Loucy (cell line): ENCODE measurements at regions not wholly inside any gene's neighbourhood (a gene's known extent, or its start where the extent isn't known, plus 50 kb on each side); places are given as distances from the start of the nearest gene placed in this dataset.

Experiments used
- H2AFZ ChIP-seq: fragments of 200-600 bp; sonication (generic); 2 replicates; pipeline ENCODE4 v1.6.0; 2016; ENCODE audit warnings: antibody characterized with exemption, mild to moderate bottlenecking, low read length, moderate library complexity
- H3F3A ChIP-seq: fragments of 200-600 bp; 2 replicates; pipeline ENCODE4 v1.6.0; 2016; ENCODE audit warnings: antibody characterized with exemption, low read depth, mild to moderate bottlenecking
- H3K27me3 ChIP-seq: fragments of 200-600 bp; sonication (generic); 2 replicates; pipeline ENCODE4 v1.6.1; 2014; ENCODE audit warnings: low read length, mild to moderate bottlenecking; ENCODE audit not compliant: insufficient read depth, poor library complexity, severe bottlenecking
- H3K36me3 ChIP-seq: fragments of 200-600 bp; sonication (generic); 2 replicates; pipeline ENCODE4 v1.6.1; 2016; ENCODE audit warnings: low read length; ENCODE audit not compliant: insufficient read depth
- H3K4me1 ChIP-seq: fragments of 200-600 bp; sonication (generic); 2 replicates; pipeline ENCODE4 v1.5.1; 2014; ENCODE audit warnings: low read length, mild to moderate bottlenecking; ENCODE audit not compliant: insufficient read depth, poor library complexity, severe bottlenecking
- H3K4me2 ChIP-seq: fragments of 200-600 bp; sonication (generic); 2 replicates; pipeline ENCODE4 v1.6.0; 2014; ENCODE audit warnings: antibody characterized with exemption, low read length, low read depth, mild to moderate bottlenecking; ENCODE audit not compliant: poor library complexity, severe bottlenecking
- H3K4me3 ChIP-seq: fragments of 200-600 bp; sonication (generic); 2 replicates; pipeline ENCODE4 v1.5.1; 2014; ENCODE audit warnings: low read length, mild to moderate bottlenecking, mixed read lengths; ENCODE audit not compliant: poor library complexity, severe bottlenecking
- H3K79me2 ChIP-seq: fragments of 200-600 bp; sonication (generic); 2 replicates; pipeline ENCODE4 v1.6.1; 2014; ENCODE audit warnings: low read length; ENCODE audit not compliant: insufficient read depth
- H3K9ac ChIP-seq: fragments of 200-600 bp; sonication (generic); 2 replicates; pipeline ENCODE4 v1.6.0; 2014; ENCODE audit warnings: mild to moderate bottlenecking, low read depth, low read length, moderate library complexity; ENCODE audit not compliant: poor library complexity, severe bottlenecking
- H3K9me2 ChIP-seq: fragments of 200-600 bp; sonication (generic); replicated peaks from 2 replicates; pipeline ENCODE4 v1.6.1; 2016; ENCODE audit warnings: low read depth, low read length, mixed read lengths
- H3K9me3 ChIP-seq: fragments of 200-600 bp; sonication (generic); 2 replicates; pipeline ENCODE4 v1.6.1; 2014; ENCODE audit warnings: mild to moderate bottlenecking, antibody characterized with exemption, low read length, low read depth; ENCODE audit not compliant: insufficient read depth
- H4K20me1 ChIP-seq: fragments of 200-600 bp; sonication (generic); 2 replicates; pipeline ENCODE4 v1.6.0; 2014; ENCODE audit warnings: antibody characterized with exemption, low read length, mild to moderate bottlenecking; ENCODE audit not compliant: insufficient read depth, poor library complexity, severe bottlenecking
- EZH2phosphoT487 ChIP-seq: fragments of 200-600 bp; IDR thresholded peaks from 2 replicates; pipeline ENCODE4 v1.6.1; 2018; ENCODE audit warnings: antibody characterized with exemption, mild to moderate bottlenecking, moderate library complexity, borderline replicate concordance
- TF ChIP-seq, protein P1 (sequence below): fragments of 200-600 bp; sonication (generic); conservative IDR thresholded peaks from 2 replicates; pipeline ENCODE4 v1.5.1; 2014; ENCODE audit warnings: mild to moderate bottlenecking, antibody characterized with exemption, low read length

DNA sequence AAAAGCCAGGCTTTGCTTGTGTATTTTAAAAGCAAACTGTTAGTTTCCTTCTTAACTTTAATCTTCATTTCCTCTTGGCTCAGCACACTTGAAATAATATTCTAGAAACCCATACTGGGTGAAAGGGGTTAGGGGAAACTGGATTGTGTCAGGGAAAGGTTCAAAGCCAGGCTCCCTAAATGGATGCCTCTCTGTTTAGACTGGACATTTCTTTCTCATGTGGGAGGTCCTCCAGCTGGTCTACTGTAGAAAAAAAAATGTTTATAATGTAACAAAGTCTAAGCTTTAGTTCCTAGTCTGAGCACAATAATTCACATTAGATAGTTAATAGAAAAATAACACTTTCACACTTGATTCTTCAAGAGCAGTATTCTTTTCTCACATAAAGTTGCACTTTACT lies 89.0 kb upstream of the AKIRIN2 start:
- Histone ChIP-seq H3K4me1 (no peaks in the 10 kb centered on the region), H4K20me1 (no peaks in the 10 kb centered on the region), H3K79me2 (no peaks in the 10 kb centered on the region), H3F3A (no peaks in the 10 kb centered on the region), H3K4me3 (no peak overlapping the region), H3K9me2 (no peaks in the 10 kb centered on the region), H2AFZ (no peak overlapping the region), H3K9ac (no peak overlapping the region), H3K9me3 (no peaks in the 10 kb centered on the region), H3K27me3 (no peaks in the 10 kb centered on the region), H3K36me3 (no peaks in the 10 kb centered on the region), H3K4me2 (no peak overlapping the region)
- no peak for TF ChIP-seq EZH2phosphoT487
- TF ChIP-seq, protein P1, sequence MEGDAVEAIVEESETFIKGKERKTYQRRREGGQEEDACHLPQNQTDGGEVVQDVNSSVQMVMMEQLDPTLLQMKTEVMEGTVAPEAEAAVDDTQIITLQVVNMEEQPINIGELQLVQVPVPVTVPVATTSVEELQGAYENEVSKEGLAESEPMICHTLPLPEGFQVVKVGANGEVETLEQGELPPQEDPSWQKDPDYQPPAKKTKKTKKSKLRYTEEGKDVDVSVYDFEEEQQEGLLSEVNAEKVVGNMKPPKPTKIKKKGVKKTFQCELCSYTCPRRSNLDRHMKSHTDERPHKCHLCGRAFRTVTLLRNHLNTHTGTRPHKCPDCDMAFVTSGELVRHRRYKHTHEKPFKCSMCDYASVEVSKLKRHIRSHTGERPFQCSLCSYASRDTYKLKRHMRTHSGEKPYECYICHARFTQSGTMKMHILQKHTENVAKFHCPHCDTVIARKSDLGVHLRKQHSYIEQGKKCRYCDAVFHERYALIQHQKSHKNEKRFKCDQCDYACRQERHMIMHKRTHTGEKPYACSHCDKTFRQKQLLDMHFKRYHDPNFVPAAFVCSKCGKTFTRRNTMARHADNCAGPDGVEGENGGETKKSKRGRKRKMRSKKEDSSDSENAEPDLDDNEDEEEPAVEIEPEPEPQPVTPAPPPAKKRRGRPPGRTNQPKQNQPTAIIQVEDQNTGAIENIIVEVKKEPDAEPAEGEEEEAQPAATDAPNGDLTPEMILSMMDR, result no peak

DNA sequence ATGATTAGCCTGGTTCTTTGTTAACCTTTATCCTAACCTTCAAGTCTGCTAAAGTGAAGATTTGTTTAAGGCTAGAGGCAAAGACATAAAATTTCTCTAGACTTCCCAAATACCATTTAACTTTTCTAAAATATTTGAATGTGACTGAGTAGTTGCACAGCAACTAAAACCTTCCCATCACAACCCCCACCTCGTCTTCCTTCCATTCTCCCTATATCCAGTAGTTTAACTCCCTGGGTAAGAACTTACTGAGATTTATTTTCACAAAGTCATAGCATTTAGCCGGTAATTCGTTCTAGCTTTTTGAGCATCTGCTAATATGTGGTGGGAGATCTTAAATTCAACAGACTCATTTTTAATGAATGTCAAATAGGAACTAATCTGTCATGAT lies 87.9 kb upstream of the AKIRIN2 start:
- Histone ChIP-seq H3K4me2 (no peak overlapping the region), H3K27me3 (no peaks in the 10 kb centered on the region), H3K9ac (no peak overlapping the region), H3K9me3 (no peaks in the 10 kb centered on the region), H3K9me2 (no peaks in the 10 kb centered on the region), H2AFZ (no peak overlapping the region), H3F3A (no peaks in the 10 kb centered on the region), H4K20me1 (no peaks in the 10 kb centered on the region), H3K4me1 (no peaks in the 10 kb centered on the region), H3K36me3 (no peaks in the 10 kb centered on the region), H3K79me2 (no peaks in the 10 kb centered on the region), H3K4me3 (no peak overlapping the region)
- TF ChIP-seq, protein P1, result no peak
- TF ChIP-seq EZH2phosphoT487, result no peak

DNA sequence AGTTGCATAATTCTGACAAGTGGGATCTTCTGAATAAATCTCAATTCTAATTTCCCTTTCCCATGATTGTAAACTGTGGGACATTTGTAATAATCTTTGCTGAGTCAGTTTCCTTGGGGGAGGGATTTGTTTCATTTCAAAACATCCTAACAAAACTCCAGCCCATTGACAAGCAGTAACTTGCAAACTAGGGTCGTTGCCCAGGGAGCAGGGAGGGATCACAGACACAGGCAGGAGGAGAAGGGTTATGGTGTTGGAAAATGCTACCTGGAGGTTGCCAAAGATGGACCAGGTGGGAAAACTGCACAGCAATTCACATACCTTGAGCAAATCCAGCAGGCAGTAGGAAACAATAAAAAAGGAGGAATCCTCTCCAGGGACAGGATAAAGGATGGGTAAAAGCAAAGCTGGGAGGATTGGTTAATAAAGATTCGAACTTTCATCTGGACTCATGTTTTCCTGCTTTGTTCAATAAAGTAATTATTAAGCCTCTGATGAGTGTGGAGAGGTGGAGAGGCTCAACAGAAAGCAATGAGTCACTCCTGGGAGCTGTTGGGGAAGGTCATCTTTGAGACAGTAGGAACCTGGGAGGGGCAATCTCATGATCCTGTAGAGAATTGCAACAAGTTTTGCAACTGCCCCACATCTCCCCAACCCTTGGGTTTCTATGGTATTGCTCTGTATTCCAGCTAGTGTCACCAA lies 87.3 kb upstream of the AKIRIN2 start:
- Histone ChIP-seq H3K9me3 (no peaks in the 10 kb centered on the region), H3K9ac (no peak overlapping the region), H3K9me2 (no peaks in the 10 kb centered on the region), H3K4me3 (no peak overlapping the region), H4K20me1 (no peaks in the 10 kb centered on the region), H3K27me3 (no peaks in the 10 kb centered on the region), H3K79me2 (no peaks in the 10 kb centered on the region), H3F3A (no peaks in the 10 kb centered on the region), H3K36me3 (no peaks in the 10 kb centered on the region), H3K4me2 (no peak overlapping the region), H3K4me1 (no peaks in the 10 kb centered on the region), H2AFZ (no peak overlapping the region)
- TF ChIP-seq EZH2phosphoT487, result no peak
- TF ChIP-seq, protein P1, result no peak
